Head of caudate nucleus (tissue), 42 donors: ENCODE measurements at regions not wholly inside any gene's neighbourhood (a gene's known extent, or its start where the extent isn't known, plus 50 kb on each side); places are given as distances from the start of the nearest gene placed in this dataset.
"Not testable (repeated sequence)": the region's sequence is repeated elsewhere in the genome, so short reads cannot be mapped to it uniquely, and the experiment has no call there.

ENCODE experiments used
- DNase-seq, 42 donors: peaks; one replicate each; pipeline versions ENCODE4 v3.0.0 to v3.0.0-alpha.2; 2020 to 2021; ENCODE audit warnings: mixed read lengths in 7 of 42
- intact Hi-C: fragments of 100-400 bp; cut with DNase I; formaldehyde crosslinking; loops from one replicate; pipeline ENCODE4 v1.15.0; 2022

DNA sequence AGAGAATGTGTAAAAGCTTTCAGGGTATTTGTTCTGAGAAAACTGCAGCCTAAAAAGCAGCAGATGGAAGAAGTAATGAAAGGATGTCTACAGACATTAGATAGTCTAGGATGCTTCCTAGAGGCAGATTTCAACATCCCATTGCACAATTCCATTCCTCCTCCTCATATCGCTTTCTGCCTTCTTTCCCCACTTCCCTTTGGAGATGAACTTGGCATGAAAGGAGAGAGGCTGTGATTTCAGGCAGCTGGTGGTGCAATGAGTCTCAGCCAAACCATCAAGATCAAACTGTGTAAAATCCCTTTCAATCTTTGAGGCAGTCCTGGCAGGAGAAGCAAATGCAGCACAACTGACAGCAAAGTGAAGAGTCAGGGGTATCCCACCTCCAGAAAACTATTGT lies 438.7 kb upstream of the KCNMB2 start:
- DNase-seq: peak in 1 of 42 donors; percentile 26
- intact Hi-C loops: no loop called here

- no peak for DNase-seq
- intact Hi-C loops: no loop called here
Measured at GRCh38 chr3:178099274-178099673, 437.0 kb upstream of the KCNMB2 start.

DNA sequence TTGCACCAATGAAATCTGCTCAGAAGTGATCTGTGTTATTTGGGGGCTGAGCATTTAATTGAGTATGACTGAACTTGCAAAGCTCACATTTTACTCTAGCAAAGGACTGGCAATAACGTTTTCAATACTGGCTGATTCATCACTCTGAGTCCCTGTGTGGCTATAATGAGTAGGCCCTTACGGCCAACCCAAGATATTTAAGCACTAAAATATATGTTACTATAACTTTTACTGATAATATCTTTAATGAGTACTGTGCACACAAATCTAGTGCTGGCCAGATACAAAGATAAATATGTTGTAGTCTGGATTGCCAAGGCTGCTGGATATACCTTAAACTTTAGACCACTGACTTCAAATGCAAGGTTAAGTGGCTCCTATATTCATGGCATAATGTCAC lies 436.4 kb upstream of the KCNMB2 start:
- DNase-seq: no peak
- intact Hi-C loops: no loop called here

DNA sequence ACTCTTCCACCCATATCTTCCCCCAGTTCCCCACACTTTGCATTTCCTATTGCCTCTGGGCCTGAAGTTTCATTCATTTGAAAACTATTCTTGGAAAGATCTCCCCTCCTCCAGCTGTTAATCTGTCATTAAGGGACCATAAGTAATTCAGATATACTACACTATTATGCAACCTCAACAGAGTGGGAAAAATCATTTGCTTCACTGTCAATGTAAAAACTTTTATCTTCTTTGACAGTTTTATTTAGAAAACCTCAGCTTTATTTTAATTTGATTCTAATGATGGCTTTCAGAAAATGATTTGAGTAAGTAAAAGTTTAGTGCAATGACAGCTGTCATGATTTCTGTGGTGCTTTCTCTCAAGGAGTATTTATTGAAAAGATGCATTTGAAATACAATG lies 435.3 kb upstream of the KCNMB2 start:
- intact Hi-C loops: no loop called here
- DNase-seq: no peak

GRCh38 chr3:178103140-178103539 lies 433.1 kb upstream of the KCNMB2 start:
- no peak for DNase-seq
- intact Hi-C loops: no loop called here

DNA sequence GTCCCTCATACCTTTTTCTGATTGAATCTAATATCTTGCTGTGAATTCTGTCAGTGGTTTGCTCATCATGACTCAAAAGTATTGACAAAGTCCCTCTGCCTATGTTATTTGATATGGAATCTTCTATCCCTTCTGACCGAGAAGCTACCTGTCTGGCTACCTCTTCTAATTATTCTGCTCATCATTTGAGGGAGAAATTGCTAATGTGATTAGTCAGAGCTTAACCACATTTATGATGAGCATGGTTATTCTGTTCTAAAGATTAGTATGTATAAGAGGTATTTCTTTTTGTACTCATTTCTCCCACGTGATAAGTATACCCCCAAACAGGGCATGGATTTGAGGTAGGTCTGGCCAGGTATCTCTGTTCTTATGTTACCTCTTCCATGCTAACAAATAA lies 428.4 kb upstream of the KCNMB2 start:
- intact Hi-C loops: no loop called here
- no peak for DNase-seq

DNA sequence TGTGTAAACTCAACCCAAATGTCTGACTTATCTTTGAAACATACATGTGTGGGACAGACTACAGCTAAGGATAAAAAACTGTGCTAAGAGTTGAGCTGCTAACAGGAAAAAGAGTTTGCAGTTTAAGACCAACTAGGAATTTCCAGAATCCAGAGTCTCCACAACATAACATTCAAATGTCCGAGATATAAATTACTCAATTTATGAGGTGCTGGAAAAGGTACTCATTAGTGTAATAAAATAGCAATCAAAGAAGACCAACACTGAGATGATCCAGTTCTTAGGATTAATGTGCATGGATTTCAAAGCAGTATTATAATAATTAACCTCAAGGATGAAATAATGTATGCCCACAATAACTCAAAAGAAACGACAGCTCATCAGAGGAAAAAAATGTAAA lies 426.5 kb upstream of the KCNMB2 start:
- intact Hi-C loops: no loop called here
- no peak for DNase-seq

- intact Hi-C loops: no loop called here
- no peak for DNase-seq
Measured at GRCh38 chr3:178112134-178112533, 424.1 kb upstream of the KCNMB2 start.

DNA sequence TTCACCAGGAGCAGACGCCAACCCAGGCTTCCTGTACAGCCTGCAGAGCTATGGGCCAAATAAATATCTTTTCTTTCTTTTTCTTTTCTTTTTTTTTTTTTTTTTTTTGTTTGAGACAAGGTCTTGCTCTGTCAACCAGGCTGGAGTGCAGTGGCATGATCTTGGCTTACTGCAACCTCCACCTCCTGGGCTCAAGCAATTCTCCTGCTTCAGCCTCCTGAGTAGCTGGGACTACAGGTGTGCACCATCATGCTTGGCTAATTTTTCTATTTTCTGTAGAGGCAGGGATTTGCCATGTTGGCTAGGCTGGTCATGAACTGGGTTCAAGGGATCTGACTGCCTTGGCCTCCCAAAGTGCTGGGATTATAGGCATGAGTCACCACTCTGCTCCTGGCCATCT lies 423.7 kb upstream of the KCNMB2 start:
- DNase-seq, intact Hi-C loops: not testable (repeated sequence)

- intact Hi-C loops: no loop called here
- DNase-seq: no peak
Measured at GRCh38 chr3:178117641-178118040, 418.6 kb upstream of the KCNMB2 start.

GRCh38 chr3:178119608-178120295 lies 416.5 kb upstream of the KCNMB2 start:
- intact Hi-C loops: not testable (repeated sequence)

DNA sequence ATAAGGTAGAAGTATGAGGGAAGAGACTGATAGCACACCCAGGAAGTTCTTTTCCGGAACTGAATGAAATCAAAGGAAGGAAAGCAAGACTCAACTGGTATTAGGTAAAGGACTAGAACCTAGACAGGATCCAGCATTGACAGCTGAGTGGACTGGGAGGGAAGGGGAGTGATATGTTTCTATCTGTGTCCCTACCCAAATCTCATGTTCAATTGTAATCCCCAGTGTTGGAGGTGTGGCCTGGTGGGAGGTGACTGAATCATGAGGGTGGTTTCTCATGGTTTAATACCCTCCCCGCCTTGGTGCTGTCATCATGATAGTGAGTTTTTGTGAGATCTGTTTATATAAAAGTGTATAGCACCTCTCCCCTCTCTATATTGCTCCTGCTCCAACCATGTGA lies 415.9 kb upstream of the KCNMB2 start:
- DNase-seq: no peak
- intact Hi-C loops: no loop called here

More at GRCh38 chr3:178119608-178120295, 416.5 kb upstream of the KCNMB2 start:
- DNase-seq: not testable (repeated sequence)

- no peak for DNase-seq
- intact Hi-C loops: no loop called here
Measured at GRCh38 chr3:178126686-178127085, 409.6 kb upstream of the KCNMB2 start.

GRCh38 chr3:178127221-178127620 lies 409.0 kb upstream of the KCNMB2 start:
- no peak for DNase-seq
- intact Hi-C loops: no loop called here

GRCh38 chr3:178129109-178129508 lies 407.1 kb upstream of the KCNMB2 start:
- intact Hi-C loops: no loop called here

GRCh38 chr3:178131801-178132200 lies 404.4 kb upstream of the KCNMB2 start:
- intact Hi-C loops: no loop called here
- no peak for DNase-seq

More at GRCh38 chr3:178129109-178129508, 407.1 kb upstream of the KCNMB2 start:
- DNase-seq: no peak

DNA sequence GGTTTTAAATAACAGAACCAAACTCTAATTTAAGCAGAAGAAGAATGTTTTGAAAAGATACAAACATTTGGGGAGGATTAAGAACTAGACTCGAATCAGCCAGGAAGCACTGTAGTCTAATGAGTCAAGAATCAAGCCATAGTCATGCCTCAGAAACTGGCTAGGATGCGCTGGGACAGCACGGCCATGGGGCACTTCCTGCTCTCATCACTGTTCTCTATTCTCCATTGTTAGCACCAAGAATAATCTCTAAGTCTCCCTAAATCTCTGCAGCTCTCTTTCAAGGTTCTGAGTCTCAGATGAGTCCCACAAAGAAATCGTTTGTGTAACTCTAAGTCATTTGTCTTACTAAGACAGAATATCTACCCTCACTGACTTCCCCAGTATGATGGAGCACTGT lies 399.0 kb upstream of the KCNMB2 start:
- intact Hi-C loops: no loop called here
- peak in 6 of 42 donors; percentile 6 to 42 (median 12) for DNase-seq

- intact Hi-C loops: no loop called here
- no peak for DNase-seq
Measured at GRCh38 chr3:178137831-178138230, 398.4 kb upstream of the KCNMB2 start.

DNA sequence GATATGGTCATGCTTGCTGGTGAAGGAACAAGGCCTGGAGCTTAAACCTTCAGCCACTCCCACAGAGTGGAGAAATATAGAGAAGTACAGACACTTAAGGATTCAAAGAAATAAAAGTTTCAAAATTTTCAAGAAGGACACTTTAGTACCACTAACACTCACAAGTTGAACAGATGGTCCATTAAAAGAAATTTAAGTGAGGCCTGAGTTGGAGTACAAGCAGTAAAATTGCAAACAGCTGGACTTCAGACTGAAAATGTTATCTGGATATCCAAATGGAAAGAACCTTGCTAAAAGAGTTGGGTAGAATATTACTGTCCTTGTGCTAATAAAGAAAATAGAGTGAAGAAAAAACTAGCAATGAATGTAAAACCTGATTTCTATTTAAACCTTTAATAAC lies 397.1 kb upstream of the KCNMB2 start:
- no peak for DNase-seq
- intact Hi-C loops: no loop called here

- no peak for DNase-seq
- intact Hi-C loops: no loop called here
Measured at GRCh38 chr3:178140531-178141304, 395.5 kb upstream of the KCNMB2 start.

DNA sequence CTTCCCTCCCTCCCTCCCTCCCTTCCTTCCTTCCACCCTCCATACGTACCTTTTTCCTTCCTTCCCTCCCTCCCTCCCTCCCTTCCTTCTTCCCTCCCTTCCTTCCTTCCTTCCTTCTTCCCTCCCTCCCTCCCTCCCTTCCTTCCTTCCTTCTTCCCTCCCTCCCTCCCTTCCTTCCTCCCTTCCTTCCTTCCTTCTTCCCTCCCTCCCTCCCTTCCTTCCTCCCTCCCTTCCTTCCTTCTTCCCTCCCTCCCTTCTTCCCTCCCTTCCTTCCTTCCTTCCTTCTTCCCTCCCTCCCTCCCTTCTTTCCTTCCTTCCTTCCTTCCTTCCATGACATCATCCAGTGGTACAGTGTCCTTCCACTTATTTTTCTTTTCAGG lies 394.9 kb upstream of the KCNMB2 start:
- DNase-seq, intact Hi-C loops: not testable (repeated sequence)
